ENCODE measurements at regions not wholly inside any gene's neighbourhood (a gene's known extent, or its start where the extent isn't known, plus 50 kb on each side); places are given as distances from the start of the nearest gene placed in this dataset.

DNA sequence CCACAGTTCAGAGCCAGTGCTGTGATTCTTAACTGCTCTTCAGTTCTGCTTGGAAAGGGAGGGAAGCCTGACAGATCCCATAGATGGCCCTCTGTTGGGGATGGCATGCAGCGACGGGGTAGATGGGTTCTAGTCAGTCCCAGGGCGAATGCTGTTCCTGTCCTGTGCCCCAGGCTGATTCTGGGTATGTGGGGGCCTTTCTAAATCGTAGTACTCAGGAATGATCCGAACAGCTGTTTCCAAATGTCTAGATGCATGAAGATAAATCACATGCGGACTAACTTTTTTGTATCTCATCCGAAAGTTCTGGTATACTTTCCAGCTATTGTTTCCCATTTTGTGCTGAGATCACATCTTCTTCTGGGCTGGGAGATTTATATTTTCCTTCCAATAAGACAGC lies 186.0 kb upstream of the MKI67 start:
- DNase-seq (ENCODE audit: low read depth in 1 of 2, low spot score in 1 of 2): no peak

DNA sequence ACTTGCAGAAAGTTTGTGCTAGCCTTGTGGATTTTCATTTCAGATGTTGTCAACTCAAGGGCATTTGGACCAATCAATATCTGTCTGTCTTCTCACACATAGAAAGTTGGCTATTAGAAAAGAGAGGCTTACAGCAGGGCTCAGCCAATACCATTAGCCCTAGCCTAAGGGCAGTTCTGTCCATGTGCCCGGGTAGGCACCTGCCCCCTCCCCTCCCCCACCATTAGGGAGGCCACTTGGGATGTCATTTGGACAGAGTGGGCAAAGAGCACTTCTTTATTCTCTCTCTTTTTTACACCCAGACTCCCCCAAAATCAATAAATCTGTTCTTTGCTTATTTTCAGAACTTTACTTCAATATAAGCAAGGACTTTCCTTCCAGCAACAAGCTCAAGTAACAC lies 188.5 kb upstream of the MKI67 start:
- DNase-seq (ENCODE audit: low read depth in 1 of 2, low spot score in 1 of 2): no peak

GRCh38 chr10:128316121-128316726 lies 190.0 kb upstream of the MKI67 start:
- no peak for DNase-seq (ENCODE audit: low read depth in 1 of 2, low spot score in 1 of 2)

DNA sequence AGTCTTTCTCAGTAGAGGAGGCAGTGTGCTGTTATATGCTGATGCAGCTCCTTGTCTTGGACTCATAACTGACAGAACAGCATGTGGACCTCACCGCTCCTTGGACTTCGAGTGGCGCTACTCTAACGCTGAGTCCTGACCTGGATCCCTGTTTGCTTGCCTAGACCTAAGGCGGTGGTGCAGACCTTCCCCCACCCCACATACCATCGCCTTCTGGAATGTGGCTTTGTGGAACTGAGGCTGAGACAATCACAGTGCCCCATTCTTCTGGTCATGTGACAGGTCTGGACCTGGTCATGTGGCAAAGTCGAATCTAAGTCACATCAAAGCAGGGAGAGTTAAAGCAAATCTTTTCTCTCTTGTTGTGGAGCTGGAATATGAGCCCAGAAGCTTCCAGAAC lies 190.7 kb upstream of the MKI67 start:
- no peak for DNase-seq (ENCODE audit: low read depth in 1 of 2, low spot score in 1 of 2)

- no peak for DNase-seq (ENCODE audit: low read depth in 1 of 2, low spot score in 1 of 2)
Observed at GRCh38 chr10:128318366-128318765, 192.1 kb upstream of the MKI67 start.

GRCh38 chr10:128318913-128319312 lies 192.7 kb upstream of the MKI67 start:
- DNase-seq (ENCODE audit: low read depth in 1 of 2, low spot score in 1 of 2): no peak

- no peak for DNase-seq (ENCODE audit: low read depth in 1 of 2, low spot score in 1 of 2)
Observed at GRCh38 chr10:128322106-128322505, 195.9 kb upstream of the MKI67 start.

DNA sequence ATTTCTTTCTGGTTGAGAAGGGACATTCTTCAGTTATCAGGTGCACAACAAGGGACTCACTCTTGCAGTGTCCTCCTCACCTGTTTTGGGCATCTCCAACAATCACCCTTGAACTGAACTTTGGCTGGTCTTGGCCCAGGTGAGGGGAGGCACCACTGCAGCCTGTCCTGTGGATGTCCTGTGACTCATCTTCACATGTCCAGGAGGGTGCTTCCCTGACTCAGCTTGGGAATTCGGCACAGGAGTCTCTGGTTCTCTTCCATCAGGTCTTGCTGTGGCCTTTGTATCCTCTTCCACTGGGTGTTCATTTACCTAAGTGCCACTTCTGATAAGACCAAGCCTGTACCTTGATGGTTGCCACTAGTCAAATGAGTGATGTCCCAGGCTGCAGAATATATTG lies 196.7 kb upstream of the MKI67 start:
- DNase-seq (ENCODE audit: low read depth in 1 of 2, low spot score in 1 of 2): no peak

- DNase-seq (ENCODE audit: low read depth in 1 of 2, low spot score in 1 of 2): no peak
Observed at GRCh38 chr10:128324058-128324827, 198.0 kb upstream of the MKI67 start.

- no peak for DNase-seq (ENCODE audit: low read depth in 1 of 2, low spot score in 1 of 2)
Observed at GRCh38 chr10:128325788-128326187, 199.6 kb upstream of the MKI67 start.

DNA sequence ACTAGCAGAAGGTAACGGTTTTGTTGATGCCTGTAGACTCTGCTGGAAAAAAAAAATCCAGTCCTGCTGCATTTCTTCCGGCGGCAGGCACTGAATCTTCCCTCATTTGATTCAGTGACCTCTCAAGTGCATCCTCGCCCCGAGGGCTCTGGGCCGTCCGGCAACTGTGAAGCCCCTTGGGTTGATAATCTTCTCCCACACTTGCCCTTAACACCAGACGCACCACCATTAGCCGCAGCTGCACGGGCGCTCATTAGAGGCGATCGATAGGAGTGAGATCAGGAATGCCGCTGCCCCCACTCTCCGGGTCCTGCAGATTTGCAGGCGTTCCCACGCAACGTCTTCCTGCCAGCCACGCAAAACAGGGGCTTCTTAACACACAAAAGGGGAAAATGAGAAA lies 200.0 kb upstream of the MKI67 start:
- no peak for DNase-seq (ENCODE audit: low read depth in 1 of 2, low spot score in 1 of 2)

DNA sequence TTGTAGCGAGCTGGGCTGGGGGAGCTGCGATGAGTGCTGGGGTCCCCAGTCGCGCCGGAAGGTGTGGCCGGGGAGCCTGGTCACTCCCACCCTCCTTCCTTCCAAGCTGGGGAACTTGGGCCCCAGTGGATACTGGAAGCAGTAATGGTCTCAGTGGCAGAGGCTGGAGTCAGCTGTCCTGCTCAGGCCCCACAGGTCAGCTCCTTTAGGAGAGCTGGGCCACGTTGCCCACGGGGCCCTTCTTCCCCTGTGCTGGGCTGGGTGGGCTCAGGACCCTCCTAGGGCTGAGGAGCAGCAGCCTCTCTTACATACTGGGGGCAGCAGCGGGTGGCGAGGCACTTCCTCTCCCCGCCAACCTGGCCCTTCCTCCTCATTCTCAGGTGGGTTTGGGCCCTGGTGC lies 200.6 kb upstream of the MKI67 start:
- no peak for DNase-seq (ENCODE audit: low read depth in 1 of 2, low spot score in 1 of 2)

DNA sequence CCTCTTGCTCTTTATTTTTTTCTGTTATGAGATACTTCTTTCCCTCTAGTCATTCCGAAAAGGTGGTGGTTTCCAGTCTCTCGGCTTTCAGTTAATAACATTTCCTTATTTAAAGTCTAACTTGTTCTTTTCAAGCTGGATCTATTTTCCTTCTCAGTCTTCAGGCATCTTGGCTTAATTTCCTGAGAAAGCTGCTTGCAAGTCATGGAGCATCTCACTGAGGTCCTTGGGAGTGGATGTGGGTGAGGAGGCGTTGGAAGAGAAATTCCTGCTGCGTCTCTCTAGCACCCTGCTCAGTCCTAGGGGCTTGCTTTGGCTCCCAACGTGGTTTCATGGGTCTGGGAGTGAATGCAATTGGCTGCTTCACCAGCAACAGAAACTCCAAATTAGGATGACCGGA lies 210.2 kb upstream of the MKI67 start:
- no peak for DNase-seq (ENCODE audit: low read depth in 1 of 2, low spot score in 1 of 2)

DNA sequence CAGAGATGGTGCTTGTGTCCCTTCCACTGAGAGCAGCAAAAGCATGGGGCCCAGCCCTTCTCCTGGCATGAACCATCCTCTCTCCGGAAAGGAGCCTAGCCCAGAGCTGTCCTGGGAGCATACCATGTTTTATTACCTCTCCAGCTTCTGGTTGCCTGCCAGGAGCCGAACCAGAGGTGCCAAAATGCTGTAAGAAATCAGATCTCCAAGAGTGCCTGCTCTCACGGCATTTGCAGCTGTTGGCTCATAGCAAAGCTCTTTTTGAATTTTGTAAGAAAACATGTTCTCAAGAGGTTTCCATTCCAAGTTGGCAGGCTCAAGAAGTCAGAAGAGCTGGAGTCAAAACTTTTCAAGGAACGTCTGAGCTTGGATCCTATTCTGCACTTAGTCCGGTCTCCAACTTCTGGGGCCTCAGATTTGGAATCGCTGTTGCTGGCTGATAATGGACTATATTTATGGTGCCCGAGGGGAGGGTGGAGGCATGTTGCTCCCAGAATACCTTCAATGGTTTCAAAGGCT lies 211.7 kb upstream of the MKI67 start:
- DNase-seq (ENCODE audit: low read depth in 1 of 2, low spot score in 1 of 2): no peak

- no peak for DNase-seq (ENCODE audit: low read depth in 1 of 2, low spot score in 1 of 2)
Observed at GRCh38 chr10:128338951-128339350, 212.7 kb upstream of the MKI67 start.

GRCh38 chr10:128339753-128340152 lies 213.5 kb upstream of the MKI67 start:
- DNase-seq (ENCODE audit: low read depth in 1 of 2, low spot score in 1 of 2): no peak

DNA sequence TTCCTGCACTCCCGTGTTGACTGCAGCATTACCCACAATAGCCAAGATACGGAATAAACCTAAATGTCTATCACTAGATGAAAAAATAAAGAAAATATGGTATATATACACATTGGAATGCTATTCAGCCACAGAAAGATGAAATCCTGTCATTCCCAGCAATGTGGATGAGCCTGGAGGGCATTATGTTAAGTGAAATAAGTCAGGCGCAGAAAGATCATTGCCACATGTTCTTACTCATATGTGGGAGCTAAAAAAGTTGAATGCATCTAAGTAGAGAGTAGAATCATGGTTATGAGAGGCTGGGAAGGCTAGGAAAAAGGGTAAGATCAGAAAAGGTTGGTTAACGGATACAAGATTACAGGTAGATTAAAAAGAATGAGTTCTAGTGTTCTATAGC lies 219.1 kb upstream of the MKI67 start:
- DNase-seq (ENCODE audit: low read depth in 1 of 2, low spot score in 1 of 2): no peak

DNA sequence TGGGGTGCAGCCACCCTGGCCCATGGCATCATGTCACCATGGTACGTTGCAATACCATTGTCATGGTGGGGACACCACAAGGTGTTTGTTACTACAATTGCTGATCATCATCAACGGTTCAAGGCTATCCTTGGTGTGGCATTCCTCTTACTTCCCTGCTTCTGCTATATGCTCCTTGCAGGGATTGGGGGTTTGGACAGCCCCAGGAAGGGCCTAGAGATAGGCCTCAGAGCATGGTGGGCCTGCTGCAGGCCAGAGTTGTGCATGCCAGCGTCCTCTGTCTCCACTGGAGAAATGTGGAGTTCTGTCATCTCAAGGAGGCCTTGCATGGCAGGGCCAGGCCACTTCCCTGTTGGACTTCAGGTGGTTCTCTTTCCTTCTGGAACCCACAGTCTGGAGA lies 234.6 kb upstream of the MKI67 start:
- no peak for DNase-seq (ENCODE audit: low read depth in 1 of 2, low spot score in 1 of 2)

DNA sequence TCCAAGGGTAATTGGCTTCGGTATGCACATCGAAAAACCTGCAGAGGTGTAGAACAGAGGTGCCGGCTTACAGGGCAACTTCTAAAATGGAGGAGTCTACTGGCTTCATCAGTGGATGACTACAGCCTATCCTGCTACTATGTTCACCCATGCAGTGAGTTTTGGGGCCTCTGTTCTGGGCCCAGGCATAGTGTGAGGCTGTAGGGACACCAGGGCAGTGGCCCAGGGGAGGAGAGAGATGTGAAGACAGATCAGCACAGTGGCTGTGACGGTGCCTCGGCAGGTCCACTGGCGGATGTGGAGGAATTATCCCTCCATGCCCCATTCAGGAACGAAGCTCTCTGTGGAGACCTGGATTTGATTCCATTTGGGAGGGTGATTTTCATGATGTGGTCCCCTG lies 235.3 kb upstream of the MKI67 start:
- no peak for DNase-seq (ENCODE audit: low read depth in 1 of 2, low spot score in 1 of 2)

- no peak for DNase-seq (ENCODE audit: low read depth in 1 of 2, low spot score in 1 of 2)
Observed at GRCh38 chr10:128362514-128362913, 236.3 kb upstream of the MKI67 start.

GRCh38 chr10:128364631-128365030 lies 238.4 kb upstream of the MKI67 start:
- DNase-seq (ENCODE audit: low read depth in 1 of 2, low spot score in 1 of 2): no peak

- no peak for DNase-seq (ENCODE audit: low read depth in 1 of 2, low spot score in 1 of 2)
Observed at GRCh38 chr10:128365156-128365725, 239.0 kb upstream of the MKI67 start.

DNA sequence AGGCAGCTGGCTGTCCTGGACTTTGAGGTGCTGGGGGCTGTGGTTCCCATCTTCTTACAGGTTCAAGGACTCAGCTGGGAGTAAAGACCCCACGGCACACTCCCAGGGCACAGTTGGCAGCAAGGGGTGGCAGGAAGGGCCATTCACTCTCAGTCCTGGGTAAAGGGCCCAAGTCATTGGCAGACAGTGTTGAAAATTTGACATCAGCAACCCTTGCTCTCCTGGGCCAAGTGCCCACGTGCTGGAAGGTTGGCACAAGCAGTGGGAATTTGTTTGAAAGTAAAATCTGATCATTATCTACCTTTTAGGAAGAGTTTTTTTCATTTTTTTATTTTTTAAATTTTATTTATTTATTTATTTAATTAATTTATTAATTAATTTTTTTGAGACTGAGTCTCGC lies 241.6 kb upstream of the MKI67 start:
- DNase-seq (ENCODE audit: low read depth in 1 of 2, low spot score in 1 of 2): no peak
